Fibroblast of pulmonary artery (primary cell): ENCODE measurements at regions not wholly inside any gene's neighbourhood (a gene's known extent, or its start where the extent isn't known, plus 50 kb on each side); places are given as distances from the start of the nearest gene placed in this dataset.

ENCODE experiments used
- DNase-seq: peaks from one replicate; pipeline ENCODE4 v3.0.0-alpha.2; 2010; ENCODE audit warnings: low read depth
- H3K4me3 ChIP-seq: replicated peaks from 2 replicates; pipeline ENCODE4 v1.5.1; 2011; ENCODE audit warnings: low read depth, mild to moderate bottlenecking, control low read depth, low read length, moderate library complexity
- CTCF ChIP-seq: IDR thresholded peaks from 2 replicates; pipeline ENCODE4 v1.5.1; 2011; ENCODE audit warnings: mild to moderate bottlenecking, control low read depth, low read length, inconsistent platforms; ENCODE audit errors: missing control alignments

- no peak for TF ChIP-seq CTCF
- no peak overlapping the region for H3K4me3 ChIP-seq
- DNase-seq: no peak
Observed at GRCh38 chr2:140067661-140068060, 1287.5 kb upstream of the NXPH2 start.

GRCh38 chr2:140064243-140064642 is 1284.1 kb upstream of the NXPH2 start:
- TF ChIP-seq CTCF: no peak
- H3K4me3 ChIP-seq: no peak overlapping the region
- DNase-seq: no peak

DNA sequence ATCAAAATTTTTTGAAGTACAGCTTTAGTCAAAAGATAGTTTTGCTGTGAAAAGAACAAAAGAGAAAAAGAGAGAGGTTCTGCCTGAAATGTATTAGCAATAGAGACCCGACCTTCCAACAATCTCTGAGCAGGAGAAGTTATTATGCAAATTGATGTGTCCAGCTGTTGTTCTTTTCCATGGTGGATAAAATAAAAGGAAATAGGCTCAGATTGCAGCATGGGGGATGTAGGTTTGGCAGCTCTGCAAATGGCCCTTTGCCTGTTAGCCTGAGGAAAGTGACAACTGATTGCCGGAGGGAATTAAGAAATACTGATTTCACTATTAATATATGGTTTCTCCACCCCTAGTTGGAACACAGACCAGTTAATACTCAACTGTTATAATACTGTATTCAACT is 1283.2 kb upstream of the NXPH2 start:
- no peak for TF ChIP-seq CTCF
- peak; percentile 0 for DNase-seq
- H3K4me3 ChIP-seq: no peak overlapping the region

DNA sequence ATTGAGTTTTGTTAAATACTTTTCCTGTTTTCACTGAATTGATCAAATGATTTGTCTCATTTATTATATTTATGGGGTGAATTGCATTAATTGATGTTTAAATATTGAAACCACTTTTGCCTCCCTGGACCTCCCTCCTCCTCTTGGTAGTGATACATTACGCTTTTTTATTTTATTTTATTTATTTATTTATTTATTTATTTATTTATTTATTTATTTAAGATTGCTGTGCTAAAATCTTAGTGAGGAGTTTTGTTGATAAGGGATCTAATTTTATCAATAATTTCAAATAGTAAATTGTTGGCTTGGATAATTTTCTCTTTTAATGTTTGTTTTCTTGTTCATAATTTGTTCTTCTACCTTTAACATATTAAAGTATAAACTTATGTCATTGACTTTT is 1281.0 kb upstream of the NXPH2 start:
- H3K4me3 ChIP-seq: no peak overlapping the region
- DNase-seq: no peak
- no peak for TF ChIP-seq CTCF

- DNase-seq: no peak
- H3K4me3 ChIP-seq: no peak overlapping the region
- no peak for TF ChIP-seq CTCF
Observed at GRCh38 chr2:140057928-140058327, 1277.7 kb upstream of the NXPH2 start.

DNA sequence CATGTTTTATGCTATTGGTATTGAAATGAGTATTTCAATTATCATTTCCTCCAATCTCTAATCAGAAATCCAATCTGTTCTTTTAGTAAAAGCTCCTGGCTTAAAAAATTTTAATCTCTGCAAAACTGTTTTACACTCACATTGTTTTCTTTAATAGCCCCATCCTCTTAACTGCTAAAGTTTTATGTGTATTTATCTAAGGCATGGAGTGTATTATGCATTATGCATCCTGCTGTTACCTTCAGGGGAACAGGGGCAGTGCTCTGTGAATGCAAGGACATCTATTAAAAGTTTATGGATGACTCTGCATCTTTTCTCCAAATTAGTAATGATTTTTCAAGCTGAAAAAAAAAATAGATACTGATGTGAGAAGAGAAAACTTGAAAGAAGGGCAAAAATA is 1261.6 kb upstream of the NXPH2 start:
- no peak for TF ChIP-seq CTCF
- no peak for DNase-seq
- no peak overlapping the region for H3K4me3 ChIP-seq

GRCh38 chr2:140041239-140041638 is 1261.0 kb upstream of the NXPH2 start:
- DNase-seq: no peak
- no peak overlapping the region for H3K4me3 ChIP-seq
- no peak for TF ChIP-seq CTCF
